HG02571 (cell line): ENCODE measurements at regions not wholly inside any gene's neighbourhood (a gene's known extent, or its start where the extent isn't known, plus 50 kb on each side); places are given as distances from the start of the nearest gene placed in this dataset.

Experiments used
- ATAC-seq: cut with Tn5 transposase; IDR thresholded peaks from one replicate; pipeline ENCODE4 v1.9.1; 2021; ENCODE audit warnings: mild to moderate bottlenecking, moderate library complexity; ENCODE audit not compliant: unreplicated experiment

- ATAC-seq = no peak
Observed at GRCh38 chr20:40326784-40327183, 362.3 kb downstream of the MAFB start.

- no peak for ATAC-seq
Observed at GRCh38 chr20:40325006-40325568, 363.9 kb downstream of the MAFB start.

- ATAC-seq = no peak
Observed at GRCh38 chr20:40323361-40323794, 365.7 kb downstream of the MAFB start.

GRCh38 chr20:40322941-40323340 is 366.1 kb downstream of the MAFB start:
- no peak for ATAC-seq

GRCh38 chr20:40320517-40321011 is 368.5 kb downstream of the MAFB start:
- no peak for ATAC-seq

GRCh38 chr20:40319741-40320516 is 369.1 kb downstream of the MAFB start:
- ATAC-seq = no peak

- no peak for ATAC-seq
Observed at GRCh38 chr20:40319056-40319455, 370.0 kb downstream of the MAFB start.

GRCh38 chr20:40317156-40317790 is 371.8 kb downstream of the MAFB start:
- ATAC-seq = no peak

- no peak for ATAC-seq
Observed at GRCh38 chr20:40314278-40314677, 374.8 kb downstream of the MAFB start.

- no peak for ATAC-seq
Observed at GRCh38 chr20:40313730-40314129, 375.3 kb downstream of the MAFB start.

GRCh38 chr20:40309731-40310130 is 379.3 kb downstream of the MAFB start:
- ATAC-seq = no peak

- ATAC-seq = no peak
Observed at GRCh38 chr20:40307997-40308396, 381.0 kb downstream of the MAFB start.

GRCh38 chr20:40307268-40307667 is 381.8 kb downstream of the MAFB start:
- no peak for ATAC-seq

GRCh38 chr20:40305303-40305702 is 383.7 kb downstream of the MAFB start:
- no peak for ATAC-seq

- no peak for ATAC-seq
Observed at GRCh38 chr20:40304119-40304613, 384.9 kb downstream of the MAFB start.

GRCh38 chr20:40294747-40295146 is 394.3 kb downstream of the MAFB start:
- ATAC-seq = no peak

GRCh38 chr20:40294175-40294574 is 394.9 kb downstream of the MAFB start:
- no peak for ATAC-seq

GRCh38 chr20:40293740-40294139 is 395.3 kb downstream of the MAFB start:
- ATAC-seq = no peak

- no peak for ATAC-seq
Observed at GRCh38 chr20:40291493-40292135, 397.4 kb downstream of the MAFB start.

GRCh38 chr20:40287683-40288082 is 401.4 kb downstream of the MAFB start:
- no peak for ATAC-seq

GRCh38 chr20:40286975-40287531 is 402.0 kb downstream of the MAFB start:
- ATAC-seq = no peak
